Left kidney (tissue), 1 donor: ENCODE measurements at regions not wholly inside any gene's neighbourhood (a gene's known extent, or its start where the extent isn't known, plus 50 kb on each side); places are given as distances from the start of the nearest gene placed in this dataset.

Experiments used
- DNase-seq: peaks from one replicate; pipeline ENCODE4 v3.0.0-alpha.2; 2013

DNA sequence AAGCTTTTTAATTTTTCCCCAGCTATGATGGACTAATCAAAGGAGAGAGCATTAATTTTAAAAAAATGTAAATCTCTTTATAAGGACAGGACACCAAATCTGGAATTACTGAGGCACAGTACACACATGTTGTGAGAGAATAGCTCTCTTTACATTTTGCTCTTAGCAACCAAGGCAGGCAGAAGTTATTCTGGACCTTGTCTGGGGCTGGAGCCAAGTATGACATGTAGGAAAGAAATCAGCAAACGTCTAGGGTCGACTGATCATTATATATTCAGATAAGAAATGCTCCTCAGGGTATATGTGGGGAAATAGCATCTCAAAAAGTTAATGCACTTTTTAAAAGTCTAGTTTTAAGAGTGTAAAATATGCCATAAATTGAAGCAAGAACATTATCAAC lies 1330.0 kb upstream of the CELF4 start:
- no peak for DNase-seq

DNA sequence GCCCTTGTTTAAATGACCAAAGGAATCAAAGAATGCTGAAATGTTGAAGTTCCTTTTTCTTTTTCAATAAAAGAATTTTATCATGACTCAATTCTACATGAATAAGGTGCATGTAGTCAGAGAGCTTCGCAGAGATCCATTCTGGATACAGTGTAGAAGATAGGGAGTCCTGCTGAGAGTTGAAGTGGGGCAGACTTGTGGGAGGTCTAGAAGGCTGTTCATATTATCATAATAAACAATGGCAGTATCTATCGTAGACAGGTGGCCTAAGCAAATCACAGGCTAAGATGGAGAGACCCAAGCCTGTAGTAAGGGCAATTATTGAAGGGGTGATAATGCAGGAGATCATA lies 1322.0 kb upstream of the CELF4 start:
- DNase-seq = no peak

DNA sequence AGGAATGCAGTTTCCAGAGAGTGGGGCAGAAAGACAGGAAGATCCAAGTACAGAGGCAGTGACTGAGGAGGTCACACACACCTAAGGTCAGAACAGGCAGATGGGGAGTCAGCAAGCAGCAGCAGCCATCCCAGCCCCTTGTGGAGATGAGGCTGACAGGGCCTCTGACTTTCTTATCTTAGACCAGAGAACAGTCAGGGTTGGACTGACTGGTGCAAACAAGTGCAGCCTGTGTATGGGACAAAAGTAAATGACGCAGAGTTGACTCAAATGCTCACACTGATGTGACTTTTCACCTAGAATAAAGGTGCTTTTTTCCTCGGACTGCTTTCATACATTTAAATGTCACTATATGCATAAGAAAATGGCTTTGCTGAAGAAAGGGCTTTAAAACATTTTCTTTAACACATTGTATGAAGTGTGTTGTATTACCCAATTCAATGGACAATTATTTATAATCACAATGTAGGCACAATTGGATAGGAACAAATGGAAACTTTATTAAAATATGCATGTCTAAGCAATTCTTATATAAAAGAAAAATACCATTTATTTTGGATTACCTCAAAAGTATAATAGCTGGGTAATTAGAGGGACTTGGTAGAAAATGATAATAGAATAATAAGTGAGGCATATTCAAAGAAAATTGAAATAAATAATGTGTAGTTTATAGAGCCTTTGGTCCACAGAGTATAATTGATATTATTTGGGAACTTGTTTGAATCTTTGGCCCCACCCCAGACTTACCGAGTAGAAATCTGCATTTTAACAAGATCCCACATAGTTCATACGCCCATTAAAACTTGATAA lies 1321.5 kb upstream of the CELF4 start:
- DNase-seq = no peak

DNA sequence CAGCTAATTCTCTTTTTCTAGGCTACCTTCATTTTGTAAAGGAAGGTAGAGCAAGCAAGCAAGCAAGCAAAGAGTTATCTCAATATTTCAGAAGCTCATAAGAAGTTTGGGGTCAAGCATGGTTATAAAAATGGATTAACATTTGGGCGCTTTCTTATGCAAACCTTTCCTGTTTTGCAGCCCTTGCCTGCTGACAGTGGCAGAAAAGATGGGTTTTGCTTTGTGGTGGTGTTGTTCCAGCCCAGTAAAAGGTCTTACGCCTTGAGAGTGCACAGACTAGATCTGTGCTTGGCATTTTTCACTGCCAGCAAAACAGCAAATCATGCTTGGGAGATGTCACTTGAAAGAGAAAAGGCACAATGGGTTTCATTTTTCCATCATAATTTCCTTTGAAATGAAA lies 1320.6 kb upstream of the CELF4 start:
- DNase-seq = no peak

DNA sequence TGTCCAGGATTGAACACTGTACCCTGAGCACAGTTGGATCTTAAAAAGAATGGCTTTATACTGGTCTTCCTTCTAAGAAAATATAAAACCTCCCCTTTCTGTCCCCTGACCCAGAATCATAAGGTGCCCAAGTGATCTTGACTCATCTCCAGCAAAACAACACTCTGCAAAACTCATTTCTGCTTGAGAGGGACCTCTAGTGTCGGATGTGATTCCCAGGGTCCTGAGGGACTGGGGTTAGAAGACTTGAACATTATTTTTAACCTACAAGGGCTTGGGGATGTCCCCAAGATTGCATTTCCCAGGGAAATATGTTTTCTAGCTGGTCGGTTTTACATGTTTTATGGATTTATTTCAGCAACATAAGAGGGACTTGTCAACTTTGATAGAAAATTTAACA lies 1318.5 kb upstream of the CELF4 start:
- no peak for DNase-seq

DNA sequence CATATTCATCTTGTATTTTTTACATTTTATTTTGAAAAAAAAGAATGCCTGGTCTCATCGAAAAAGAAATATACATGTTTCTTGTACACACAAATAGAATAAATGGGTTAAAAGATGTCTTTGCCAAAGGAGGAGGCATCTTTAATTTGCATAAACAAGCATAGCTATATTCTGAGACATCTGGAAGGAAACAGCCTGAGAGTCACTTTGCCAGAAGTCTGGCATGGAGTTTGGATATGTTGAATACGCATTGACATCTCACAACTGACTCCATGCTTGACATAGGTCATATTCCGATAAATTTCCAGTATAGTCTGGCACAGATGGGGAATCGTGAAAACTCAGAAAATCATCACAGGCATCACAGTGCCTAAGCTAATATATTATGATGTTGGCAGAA lies 1317.5 kb upstream of the CELF4 start:
- DNase-seq = no peak

DNA sequence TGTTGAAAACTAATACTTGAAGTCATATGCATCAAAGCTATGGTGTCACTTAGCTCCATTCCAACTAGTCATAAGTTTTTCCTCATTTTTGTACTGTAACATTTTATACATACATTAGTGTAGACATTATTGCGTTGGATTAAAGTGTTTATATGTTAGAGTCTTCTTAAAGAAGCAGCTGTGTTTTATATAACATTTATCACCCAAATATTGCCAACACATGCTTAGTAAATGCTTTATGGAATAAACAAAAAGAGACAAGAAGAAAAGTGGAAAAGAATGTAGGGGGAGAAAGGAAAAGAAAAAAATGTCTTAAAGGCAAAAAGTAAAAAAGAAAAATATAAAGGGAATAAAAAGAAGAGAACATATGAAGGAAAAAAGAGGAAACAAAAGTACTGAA lies 1314.3 kb upstream of the CELF4 start:
- DNase-seq = no peak

DNA sequence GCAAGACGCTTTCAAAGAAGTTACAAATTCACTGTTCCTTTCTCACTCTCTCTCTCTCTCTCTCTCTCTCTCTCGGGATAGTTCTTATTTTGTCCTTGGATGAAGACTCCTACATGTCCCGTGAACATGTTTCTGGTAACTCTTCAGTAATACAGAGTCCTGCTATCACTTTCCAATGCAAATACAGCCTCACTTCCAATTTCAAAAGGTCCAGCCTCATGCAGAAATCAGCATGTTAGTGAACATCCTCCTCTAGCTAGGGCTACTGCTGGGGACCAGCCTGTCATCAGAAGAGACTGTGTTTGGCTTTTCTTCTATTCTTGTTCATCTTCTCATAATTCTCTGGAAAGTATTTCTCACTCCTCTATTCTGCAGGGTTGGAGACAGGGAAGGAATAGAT lies 1306.7 kb upstream of the CELF4 start:
- DNase-seq = no peak

DNA sequence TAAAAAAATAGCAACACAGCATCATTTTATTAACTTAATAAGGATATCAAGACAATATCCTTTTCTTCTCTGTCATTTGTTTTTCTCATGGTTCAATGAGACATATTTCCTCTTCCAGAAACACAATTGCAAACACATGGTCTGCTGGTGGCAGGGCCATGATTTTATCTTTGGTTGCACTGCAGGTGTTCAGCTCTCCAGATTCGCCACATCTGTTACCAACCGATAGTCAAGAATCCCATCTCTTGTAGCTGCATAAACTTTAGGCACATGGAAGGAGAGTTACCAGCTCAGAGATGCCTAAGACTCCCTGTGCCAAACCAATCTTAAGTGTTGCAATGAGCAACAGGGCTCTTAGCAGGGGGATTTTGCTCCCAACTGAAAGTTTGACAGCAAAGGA lies 1303.2 kb upstream of the CELF4 start:
- no peak for DNase-seq

DNA sequence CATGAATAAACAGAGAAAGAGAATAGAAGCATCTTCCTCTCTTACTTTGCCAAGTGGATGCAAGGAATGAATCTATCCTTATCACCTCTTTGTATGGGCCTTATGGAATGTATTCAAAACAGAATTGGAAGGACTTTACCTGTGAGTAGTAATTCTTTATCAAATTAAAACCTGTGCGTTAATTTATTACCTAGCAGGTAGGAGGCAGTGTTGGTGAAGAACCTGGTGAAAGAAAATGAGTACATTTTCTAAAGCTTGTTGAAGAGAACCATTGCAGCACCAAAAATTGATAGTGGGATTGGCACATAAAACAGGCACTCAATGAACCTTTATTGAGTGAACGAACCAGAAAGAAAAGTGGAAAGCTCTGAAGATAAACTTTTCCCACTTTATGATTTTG lies 1302.1 kb upstream of the CELF4 start:
- no peak for DNase-seq

DNA sequence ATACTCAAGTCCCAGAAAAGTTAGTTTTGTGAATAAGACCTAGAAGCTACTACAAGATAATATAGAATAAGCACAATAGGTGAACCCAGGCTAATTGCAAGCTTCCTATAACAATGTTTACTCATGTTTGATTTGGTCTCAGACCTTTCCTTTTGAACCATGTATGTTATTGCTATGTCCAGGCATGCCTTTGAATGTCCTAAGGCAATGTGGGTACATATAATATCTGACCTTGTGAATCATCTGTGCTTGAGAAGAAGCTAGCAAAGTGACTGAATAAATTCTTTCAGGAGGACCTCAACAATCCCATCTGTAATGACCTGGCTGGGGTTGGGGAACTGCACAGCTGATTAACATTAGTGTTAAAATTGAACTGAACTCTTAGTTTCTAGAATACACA lies 1285.9 kb upstream of the CELF4 start:
- DNase-seq = no peak

DNA sequence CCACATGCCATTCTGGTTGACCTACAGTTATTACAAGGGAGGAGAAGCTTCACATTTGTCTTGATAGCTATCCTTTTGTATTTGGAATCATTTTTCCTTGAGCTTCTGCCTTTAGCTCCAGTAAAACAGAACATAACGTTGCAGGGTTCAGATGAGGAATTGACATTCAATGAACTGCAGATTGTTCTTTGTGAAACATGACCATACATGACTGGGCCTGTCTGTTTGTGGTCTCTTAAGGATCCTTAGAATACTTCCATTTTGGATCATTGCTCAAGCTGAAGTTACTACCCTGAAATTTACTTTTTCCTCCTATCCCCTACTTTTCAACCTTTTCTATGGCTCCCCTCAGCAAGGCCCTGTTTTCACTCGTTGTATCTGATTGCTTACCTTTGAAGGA lies 1281.7 kb upstream of the CELF4 start:
- no peak for DNase-seq

DNA sequence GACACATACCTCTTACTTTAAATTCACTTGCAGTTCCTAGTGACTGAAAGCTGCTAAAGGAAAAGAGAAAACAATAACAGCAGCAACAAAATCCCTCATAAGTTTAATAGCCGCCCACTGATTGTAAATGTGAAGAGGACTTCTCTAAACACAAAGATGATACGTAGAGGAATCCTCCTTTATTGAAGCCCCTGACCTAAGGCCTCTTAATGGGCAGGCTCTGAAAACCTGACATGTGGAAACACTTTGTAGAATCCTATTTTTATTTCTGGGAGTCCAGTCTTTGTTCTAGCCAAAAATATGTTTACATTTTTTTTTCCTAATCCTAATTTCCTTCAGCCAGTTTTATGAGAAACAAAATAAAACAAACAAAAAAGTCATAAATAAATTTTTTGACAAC lies 1277.7 kb upstream of the CELF4 start:
- DNase-seq = no peak

DNA sequence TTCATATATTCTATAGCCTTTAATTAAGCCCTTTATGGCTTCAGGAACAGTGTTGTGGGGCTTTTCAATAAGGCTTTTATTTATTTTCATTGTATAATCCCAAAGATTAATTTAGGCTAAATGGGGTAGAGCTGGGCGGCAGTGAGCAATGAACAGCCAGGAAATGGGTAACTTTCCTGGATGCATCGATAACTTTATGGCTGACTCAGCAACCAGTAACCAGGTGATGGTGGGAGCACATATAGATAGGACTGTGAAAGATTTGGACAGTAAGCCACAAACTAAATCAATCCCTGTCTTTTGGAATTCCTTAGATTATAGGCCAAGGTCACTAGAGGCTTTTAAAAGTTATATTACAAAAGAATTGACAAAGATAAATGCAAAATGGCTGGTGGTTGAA lies 1260.6 kb upstream of the CELF4 start:
- no peak for DNase-seq

DNA sequence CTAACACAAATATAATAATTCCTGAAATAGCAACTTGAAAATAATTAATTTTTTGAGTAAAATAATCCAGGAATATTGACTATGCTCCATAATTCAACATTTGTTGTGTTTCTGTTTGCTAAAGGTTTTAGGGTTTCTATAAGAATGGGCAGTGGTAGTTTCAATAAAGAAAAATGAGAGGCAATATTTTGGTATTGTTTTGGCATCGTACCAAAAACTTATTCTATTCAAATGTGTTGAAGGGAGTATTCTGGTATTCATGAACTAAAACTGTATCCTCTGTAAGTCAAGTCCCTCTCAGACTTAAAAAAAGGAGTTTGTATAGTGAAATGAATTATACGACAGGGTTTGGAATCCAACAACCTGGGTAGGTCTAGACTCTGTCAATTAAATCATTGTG lies 1245.6 kb upstream of the CELF4 start:
- no peak for DNase-seq

DNA sequence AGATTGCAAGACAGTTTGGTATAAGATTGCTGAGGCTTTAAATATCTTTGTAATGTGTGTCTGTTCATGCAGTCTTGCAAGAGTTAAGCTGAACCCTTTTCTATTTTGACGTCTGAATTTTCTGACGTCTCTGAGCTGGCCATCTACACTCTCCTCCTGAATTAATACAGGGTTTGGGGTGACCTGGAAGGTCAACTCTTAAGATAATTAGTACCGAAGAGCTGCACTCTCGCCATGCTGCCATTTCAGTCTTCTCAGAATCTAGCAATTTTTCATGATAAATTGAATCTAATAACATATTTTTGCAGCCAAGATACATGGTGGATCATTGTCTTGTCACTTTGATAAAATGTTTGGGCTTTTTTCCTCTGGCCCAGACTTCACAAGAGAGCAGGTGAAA lies 1245.2 kb upstream of the CELF4 start:
- no peak for DNase-seq

DNA sequence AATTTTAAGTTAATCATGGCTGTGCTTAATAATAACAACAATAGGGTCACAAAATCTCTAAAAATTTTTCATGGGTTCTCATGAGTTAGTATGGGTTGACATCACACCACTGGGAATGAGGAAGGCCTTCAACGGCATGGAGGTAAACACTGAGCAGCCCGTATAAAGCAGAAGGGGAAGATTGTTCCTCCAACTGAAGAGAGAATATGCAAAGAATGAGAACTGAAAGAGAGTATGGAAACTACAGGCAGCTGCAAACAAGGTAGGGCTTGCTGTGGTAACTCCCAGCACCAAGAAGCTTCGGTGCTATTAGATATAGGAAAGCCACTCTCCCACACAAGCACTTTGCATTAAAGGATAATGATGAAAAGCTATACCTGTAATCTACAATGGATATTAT lies 1242.3 kb upstream of the CELF4 start:
- no peak for DNase-seq

DNA sequence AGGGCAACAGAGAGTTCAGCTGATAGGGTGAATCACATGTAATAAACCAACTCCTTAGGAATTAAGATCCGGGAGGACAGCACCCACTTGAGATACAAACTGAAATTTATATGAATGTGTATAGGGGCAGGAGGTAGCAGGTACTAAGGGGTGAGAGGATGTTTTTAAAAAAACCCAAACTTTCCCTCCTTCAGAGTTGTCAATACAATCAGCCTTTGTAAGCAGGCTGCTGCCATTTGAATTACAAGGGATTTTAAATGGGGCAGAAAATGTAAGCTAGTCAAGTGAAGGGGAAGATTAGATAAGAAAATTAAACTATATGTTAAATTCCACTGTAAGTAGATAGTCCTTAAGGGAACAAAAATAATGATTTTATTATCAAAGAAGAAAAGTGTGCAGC lies 1239.7 kb upstream of the CELF4 start:
- DNase-seq = no peak

DNA sequence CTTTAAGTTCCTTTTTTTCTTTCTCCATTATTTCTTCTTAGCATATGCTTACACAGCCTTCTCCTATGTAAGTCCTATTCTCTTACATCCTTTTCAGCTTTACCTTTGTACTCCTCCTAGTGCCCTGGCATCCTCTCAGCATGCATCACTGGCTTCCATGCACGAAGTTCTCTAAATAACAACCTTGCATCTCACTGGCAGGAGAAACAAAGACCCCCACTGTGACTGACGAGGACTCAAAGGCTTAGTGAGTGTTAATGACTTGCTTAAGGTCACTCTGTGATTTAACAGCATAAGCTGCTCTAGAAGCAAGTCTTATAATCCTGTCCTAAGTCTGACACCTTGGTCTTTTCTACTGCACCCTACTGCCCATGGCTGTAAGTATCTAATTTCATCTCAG lies 1236.0 kb upstream of the CELF4 start:
- DNase-seq = no peak

DNA sequence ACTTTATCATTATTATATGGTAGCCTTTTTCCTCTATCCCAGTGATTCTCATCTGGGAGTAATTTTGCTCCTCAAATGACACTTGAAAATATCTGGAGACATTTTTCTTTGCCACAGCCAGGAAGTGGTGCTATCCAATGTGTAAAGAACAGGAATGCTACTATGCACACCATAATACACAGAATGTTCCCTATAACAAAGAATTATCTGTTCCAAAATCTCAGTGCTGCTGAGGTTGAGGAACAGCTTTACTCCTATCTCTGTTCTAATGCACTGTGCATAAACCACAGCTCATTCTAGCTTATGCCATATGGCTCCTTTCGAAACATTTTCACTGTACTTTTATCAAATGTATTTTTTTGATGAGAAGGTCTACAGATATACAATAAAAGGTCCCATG lies 1231.2 kb upstream of the CELF4 start:
- DNase-seq = no peak

DNA sequence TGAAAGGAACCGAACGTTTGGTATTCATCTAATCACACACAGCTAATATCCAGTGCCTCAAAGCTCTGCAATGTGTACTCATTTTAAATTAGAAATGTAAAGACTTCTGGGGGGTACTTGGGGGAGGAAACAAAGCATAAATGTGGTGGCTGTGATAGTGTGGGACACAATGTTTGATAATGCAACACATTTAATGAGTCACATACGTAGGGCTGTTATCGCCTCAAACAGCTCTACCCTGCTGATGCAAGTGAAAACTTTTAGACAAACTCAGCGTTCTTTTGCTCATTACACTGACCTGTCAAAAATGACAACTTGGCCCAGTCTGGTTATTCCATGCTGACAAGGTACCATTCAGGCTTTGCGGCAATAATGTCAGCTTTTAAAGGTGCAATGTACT lies 1227.1 kb upstream of the CELF4 start:
- DNase-seq = no peak

DNA sequence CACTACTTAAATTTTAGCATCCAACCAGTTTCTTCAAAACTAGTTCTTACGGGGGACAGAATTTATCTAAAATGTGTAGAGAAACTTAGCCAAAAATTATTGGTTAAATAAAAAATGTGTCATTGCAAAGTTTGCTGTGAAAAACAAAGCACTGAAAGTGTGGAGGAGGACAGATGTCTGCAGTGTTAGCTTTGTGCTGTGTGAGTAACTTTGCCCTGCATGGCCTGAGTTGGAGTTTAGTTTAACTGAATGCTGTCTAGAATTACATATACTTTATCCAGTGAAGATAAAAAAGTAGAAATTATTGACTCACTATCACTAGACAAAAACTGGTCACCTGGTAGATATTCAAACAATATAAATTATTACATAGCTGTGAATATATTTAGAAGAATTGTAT lies 1225.2 kb upstream of the CELF4 start:
- DNase-seq = no peak

DNA sequence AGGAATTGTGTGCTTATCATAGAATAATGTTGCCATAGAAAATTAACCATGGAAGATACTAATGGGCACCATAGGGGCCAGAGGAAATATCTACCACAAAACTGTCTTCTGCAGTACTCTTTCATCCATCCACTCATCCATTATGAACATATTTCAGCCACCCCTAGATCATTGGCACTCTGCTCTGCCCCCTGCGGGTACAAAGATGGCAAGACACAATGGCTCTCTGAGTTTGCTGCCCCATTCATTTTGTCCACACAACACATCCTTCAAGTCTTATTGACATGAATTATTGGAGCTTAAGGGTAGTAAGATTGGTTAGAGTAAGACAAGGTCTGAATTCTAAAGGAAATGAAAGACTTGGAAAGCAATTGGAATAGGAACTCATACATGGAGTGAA lies 1224.7 kb upstream of the CELF4 start:
- DNase-seq = no peak

DNA sequence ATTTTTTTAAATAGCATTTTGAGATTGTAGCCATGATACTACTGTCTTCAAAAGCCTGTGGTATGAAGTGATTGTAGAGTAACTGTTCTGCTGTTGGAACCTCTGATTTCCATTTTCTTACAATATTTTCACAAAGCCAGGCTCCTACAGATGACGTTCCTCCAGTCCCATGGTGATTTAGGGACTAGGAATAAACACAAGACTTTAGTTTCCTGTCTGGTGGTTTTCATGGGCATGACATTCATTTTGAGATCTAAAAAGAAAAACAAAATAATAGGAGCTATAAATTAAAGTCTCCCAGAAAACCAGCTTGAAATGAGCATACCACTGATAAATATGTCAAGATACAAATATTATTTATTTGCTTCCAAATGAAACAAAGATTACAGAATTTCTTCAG lies 1223.5 kb upstream of the CELF4 start:
- DNase-seq = peak; percentile 10

DNA sequence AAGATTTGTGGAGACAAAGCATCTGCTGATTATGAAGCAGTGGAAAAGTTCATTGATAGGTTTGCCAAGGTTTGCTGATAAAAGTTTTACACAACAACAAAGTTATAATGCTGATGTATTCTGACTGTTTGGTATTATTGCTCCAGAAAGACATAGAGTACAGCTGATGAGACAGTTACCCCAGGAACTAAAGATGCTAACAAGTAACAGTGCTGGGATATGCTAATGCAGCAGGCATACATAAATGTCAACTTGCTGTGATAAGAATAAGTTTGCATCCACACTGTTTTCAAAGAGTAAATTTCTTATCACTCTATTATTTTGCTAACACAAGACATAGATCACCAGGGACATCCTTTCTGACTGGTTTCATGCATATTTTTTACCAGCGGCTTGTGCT lies 1221.3 kb upstream of the CELF4 start:
- no peak for DNase-seq
